ENCODE measurements at regions not wholly inside any gene's neighbourhood (a gene's known extent, or its start where the extent isn't known, plus 50 kb on each side); places are given as distances from the start of the nearest gene placed in this dataset.

DNA sequence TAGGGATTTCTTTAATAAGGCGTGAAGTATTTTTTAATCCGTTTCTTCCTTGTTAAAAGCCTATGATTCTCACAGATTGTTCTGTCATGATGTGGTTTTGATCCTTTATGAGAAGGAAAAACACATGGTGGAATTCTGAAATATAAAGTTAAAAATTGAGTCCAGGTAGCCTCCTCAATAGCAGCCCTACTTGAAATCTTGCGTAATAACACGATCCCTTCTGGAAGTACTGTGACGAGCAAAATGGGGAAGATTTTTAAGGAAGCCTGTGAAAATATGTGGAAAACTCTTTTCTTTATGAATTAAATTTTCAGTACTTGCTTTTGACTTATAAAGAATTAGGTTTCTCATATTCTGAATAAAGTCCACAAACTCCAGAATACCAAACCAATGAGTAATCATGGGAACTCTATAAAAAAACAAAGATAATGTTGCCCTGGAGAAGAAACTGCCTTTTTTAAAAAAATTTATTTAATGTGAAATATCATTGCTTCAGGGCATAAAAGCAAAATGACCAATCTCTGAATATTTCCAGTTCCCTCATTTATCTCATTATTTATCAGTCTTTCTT is 476.4 kb upstream of the ZEB2 start:
- TF ChIP-seq, protein P1, sequence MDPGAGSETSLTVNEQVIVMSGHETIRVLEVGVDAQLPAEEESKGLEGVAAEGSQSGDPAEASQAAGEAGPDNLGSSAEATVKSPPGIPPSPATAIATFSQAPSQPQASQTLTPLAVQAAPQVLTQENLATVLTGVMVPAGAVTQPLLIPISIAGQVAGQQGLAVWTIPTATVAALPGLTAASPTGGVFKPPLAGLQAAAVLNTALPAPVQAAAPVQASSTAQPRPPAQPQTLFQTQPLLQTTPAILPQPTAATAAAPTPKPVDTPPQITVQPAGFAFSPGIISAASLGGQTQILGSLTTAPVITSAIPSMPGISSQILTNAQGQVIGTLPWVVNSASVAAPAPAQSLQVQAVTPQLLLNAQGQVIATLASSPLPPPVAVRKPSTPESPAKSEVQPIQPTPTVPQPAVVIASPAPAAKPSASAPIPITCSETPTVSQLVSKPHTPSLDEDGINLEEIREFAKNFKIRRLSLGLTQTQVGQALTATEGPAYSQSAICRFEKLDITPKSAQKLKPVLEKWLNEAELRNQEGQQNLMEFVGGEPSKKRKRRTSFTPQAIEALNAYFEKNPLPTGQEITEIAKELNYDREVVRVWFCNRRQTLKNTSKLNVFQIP (CRISPR knock-in tag; IDR thresholded peaks at IDR 0.05; ENCODE audit: borderline replicate concordance, low read depth) = no peak
- TF ChIP-seq RARB (CRISPR knock-in tag; IDR thresholded peaks at IDR 0.05) (no peak), GLIS3 (CRISPR knock-in tag; IDR thresholded peaks at IDR 0.05) (no peak), TCF4 (CRISPR knock-in tag; IDR thresholded peaks at IDR 0.05; ENCODE audit: borderline replicate concordance) (no peak), BACH2 (CRISPR knock-in tag; IDR thresholded peaks at IDR 0.05; ENCODE audit: borderline replicate concordance) (no peak), OSR1 (CRISPR knock-in tag; IDR thresholded peaks at IDR 0.05) (no peak), ZFP3 (CRISPR knock-in tag; IDR thresholded peaks at IDR 0.05) (no peak), TOX (CRISPR knock-in tag; IDR thresholded peaks at IDR 0.05; ENCODE audit: borderline replicate concordance) (no peak), TSHZ2 (CRISPR knock-in tag; IDR thresholded peaks at IDR 0.05) (no peak), ESRRG (CRISPR knock-in tag; IDR thresholded peaks at IDR 0.05) (no peak)
